AG04450 (cell line): ENCODE measurements at regions not wholly inside any gene's neighbourhood (a gene's known extent, or its start where the extent isn't known, plus 50 kb on each side); places are given as distances from the start of the nearest gene placed in this dataset.
"Not testable (repeated sequence)": the region's sequence is repeated elsewhere in the genome, so short reads cannot be mapped to it uniquely, and the experiment has no call there.

Experiments used
- CTCF ChIA-PET: fragments of 300-600, 350-600 bp; formaldehyde crosslinking; extraction: SDS; loops from one replicate; lab custom pipeline; 2022; ENCODE audit warnings: antibody characterized with exemption, inconsistent platforms; lab: Charles Lee
- POLR2A ChIA-PET: fragments of 350-600 bp; formaldehyde crosslinking; extraction: SDS; loops from one replicate; lab custom pipeline; 2021; ENCODE audit warnings: antibody characterized with exemption, inconsistent platforms; lab: Yijun Ruan, JAX
- DNase-seq: peaks from one replicate; pipeline ENCODE4 v3.0.0-alpha.2; 2011; ENCODE audit warnings: low read depth, low spot score
- H3K27ac ChIP-seq: one replicate; pipeline ENCODE4 v1.5.1; 2012; ENCODE audit warnings: low read depth, low read length, control low read depth
- H3K27me3 ChIP-seq: one replicate; pipeline ENCODE4 v1.6.0; 2012; ENCODE audit warnings: low read length; ENCODE audit not compliant: control insufficient read depth, insufficient read depth
- H3K4me3 ChIP-seq: 2 replicates; pipeline ENCODE4 v1.5.1; 2011; ENCODE audit warnings: mild to moderate bottlenecking, low read depth, low read length, control low read depth
- H3K9me3 ChIP-seq: 2 replicates; pipeline ENCODE4 v1.5.1; 2012; ENCODE audit warnings: low read length; ENCODE audit not compliant: control insufficient read depth, insufficient read depth
- TF ChIP-seq, protein P1 (sequence below): IDR thresholded peaks from 2 replicates; pipeline ENCODE4 v1.5.1; 2011; ENCODE audit warnings: low read depth, low read length, control low read depth, inconsistent platforms

DNA sequence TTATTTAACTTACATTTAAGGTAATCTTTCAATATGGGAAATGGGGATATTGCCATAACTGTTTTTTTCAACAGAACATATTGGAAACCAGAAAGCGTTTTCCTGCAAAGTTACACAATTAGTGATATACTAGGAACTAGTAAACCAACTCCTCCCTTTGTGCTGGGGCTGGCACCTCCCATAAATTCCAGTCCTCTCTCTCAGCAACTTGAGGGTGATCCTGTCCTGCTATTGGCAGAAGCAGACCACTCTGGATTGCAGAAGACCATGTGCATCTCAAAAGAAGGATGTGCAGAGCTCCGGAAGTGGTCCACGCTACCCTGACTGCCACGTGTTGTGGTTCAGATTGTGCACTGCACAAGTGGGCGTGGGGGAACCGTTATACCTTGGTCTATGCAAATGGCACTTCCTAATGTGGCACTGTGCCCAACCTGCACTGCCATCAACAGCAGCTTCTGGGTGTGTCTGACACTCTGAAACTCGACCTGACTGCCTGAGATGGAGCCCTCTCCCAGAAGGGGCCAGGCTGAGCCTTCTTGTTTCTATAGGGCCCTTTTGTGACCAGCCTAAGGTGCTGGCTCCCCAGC lies 219.2 kb downstream of the ZNF516 start:
- Histone ChIP-seq H3K27me3 (peaks cover 3% of the 10 kb centered on the region), H3K27ac (no peak overlapping the region), H3K9me3 (no peaks in the 10 kb centered on the region), H3K4me3 (no peak overlapping the region)
- POLR2A ChIA-PET = no interaction called here
- TF ChIP-seq, protein P1, sequence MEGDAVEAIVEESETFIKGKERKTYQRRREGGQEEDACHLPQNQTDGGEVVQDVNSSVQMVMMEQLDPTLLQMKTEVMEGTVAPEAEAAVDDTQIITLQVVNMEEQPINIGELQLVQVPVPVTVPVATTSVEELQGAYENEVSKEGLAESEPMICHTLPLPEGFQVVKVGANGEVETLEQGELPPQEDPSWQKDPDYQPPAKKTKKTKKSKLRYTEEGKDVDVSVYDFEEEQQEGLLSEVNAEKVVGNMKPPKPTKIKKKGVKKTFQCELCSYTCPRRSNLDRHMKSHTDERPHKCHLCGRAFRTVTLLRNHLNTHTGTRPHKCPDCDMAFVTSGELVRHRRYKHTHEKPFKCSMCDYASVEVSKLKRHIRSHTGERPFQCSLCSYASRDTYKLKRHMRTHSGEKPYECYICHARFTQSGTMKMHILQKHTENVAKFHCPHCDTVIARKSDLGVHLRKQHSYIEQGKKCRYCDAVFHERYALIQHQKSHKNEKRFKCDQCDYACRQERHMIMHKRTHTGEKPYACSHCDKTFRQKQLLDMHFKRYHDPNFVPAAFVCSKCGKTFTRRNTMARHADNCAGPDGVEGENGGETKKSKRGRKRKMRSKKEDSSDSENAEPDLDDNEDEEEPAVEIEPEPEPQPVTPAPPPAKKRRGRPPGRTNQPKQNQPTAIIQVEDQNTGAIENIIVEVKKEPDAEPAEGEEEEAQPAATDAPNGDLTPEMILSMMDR = no peak
- CTCF ChIA-PET = no interaction called here
- no peak for DNase-seq

DNA sequence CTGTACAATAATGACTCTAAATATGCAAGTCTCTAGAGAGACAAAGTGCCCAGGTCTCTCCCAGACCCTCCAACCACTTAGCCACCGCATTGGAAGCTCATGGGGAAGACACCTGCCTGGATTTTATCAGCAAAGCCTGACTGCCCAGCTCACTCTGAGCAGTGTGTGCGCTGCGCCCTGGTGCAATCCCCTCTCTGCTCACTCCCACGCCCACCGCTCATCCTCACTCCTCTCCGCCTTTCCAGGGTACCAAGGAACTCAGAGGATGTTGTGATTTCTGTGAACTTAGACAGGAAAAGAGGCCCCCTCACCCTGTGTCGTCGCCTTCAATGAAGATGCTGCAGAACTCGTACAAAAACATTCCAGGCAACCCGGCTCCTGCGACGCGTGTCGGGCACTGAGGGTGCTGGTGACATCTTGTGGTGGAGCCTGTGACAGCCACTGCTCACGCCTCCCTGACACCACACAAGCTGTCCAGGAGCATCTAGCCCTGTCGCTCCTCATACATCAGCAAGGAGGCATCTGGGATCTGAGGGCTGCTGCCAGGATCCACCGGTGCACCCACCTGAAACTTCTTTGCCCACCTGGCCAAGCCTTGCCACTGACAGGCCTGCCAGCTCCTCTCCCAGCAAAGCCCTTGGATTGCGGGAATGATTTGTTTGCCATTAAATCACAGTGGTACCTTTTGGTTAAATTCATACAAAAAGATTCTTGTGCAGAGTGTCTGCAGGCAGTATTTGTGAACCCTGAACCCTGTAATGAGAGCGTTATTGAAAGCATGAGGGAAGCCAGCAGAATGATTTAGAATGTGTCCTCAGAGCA lies 220.4 kb downstream of the ZNF516 start:
- H3K27ac ChIP-seq = no peak overlapping the region
- no peaks in the 10 kb centered on the region for H3K9me3 ChIP-seq
- ChIA-PET CTCF (interaction anchor here (0.5 kb wide), 1 partner anchor 1667 kb away, joined by 3 read pairs; no protein-coding TSS in a partner anchor), POLR2A (no interaction called here)
- H3K27me3 ChIP-seq = peaks cover 3% of the 10 kb centered on the region
- DNase-seq = no peak
- no peak overlapping the region for H3K4me3 ChIP-seq
- TF ChIP-seq, protein P1 = no peak

DNA sequence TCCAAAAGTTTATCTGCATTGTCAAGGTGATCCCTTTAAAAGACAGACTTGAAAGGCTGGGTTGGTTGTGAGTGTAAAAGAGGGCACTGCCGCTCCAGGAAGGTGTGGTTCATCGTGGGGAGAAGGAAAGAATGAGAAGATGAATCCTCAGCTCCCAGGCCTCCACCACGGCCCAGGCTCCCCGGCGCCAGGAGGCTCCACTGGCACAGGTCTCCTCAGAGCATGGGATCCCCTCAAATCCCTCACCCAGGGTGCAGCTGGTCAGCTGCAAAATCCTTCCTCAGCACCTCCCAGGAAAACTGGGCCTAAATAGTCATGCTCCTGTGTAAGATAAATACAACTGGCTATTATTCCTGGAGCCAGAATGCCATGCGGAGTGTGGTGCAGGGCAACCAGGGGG lies 221.1 kb downstream of the ZNF516 start:
- H3K4me3 ChIP-seq = no peak overlapping the region
- peaks cover 3% of the 10 kb centered on the region for H3K27me3 ChIP-seq
- TF ChIP-seq, protein P1 = no peak
- ChIA-PET POLR2A (no interaction called here), CTCF (no interaction called here)
- no peak overlapping the region for H3K27ac ChIP-seq
- no peaks in the 10 kb centered on the region for H3K9me3 ChIP-seq
- DNase-seq = no peak

DNA sequence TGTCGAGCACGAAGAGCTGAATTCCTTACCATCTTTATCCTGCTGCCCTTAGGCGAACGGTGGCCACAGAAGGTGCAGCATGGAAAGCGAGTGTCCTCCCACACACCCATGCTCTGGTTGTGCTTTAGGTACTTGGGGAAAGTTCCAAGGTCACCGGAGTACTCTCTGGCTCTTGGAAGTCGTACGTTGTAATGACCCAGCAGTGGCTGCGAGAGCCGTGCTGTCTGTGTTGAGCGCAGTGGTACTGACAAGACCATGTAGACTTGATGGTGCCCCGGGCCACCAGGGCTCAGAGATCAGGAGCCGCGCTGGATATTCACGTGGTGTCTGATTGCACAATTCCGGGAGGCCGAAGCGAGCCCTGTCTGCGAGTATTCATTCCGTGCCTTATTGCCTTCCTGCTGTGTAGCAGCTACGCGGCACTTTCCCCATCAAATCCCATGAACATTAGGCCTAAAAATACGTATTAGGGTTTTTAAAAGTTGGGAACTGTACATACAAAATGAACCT lies 222.0 kb downstream of the ZNF516 start:
- ChIA-PET CTCF (no interaction called here), POLR2A (no interaction called here)
- TF ChIP-seq, protein P1 = no peak
- Histone ChIP-seq H3K9me3 (no peaks in the 10 kb centered on the region), H3K4me3 (no peak overlapping the region), H3K27me3 (peaks cover 3% of the 10 kb centered on the region), H3K27ac (no peak overlapping the region)
- no peak for DNase-seq

DNA sequence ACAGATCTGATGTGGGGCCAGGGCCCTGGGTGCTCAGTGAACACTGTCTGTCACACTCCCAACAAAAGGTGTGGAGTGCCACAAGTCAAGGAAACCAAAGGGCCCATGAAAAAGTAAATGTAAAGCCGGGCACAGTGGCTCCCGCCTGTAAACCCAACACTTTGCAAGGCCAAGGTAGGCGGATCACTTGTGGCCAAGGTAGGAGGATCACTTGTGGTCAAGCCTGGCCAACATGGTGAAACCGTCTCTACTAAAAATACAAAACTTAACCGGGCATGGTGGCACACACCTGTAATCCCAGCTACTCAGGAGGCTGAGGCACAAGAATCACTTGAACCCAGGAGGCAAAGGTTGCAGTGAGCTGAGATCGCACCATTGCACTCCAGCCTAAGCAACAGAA lies 227.6 kb downstream of the ZNF516 start:
- CTCF ChIA-PET = interaction anchor here (2.8 kb wide), 1 partner anchor 11 kb away, joined by 14 read pairs; no protein-coding TSS in a partner anchor
- not testable (repeated sequence) for H3K9me3 ChIP-seq, DNase-seq, H3K27ac ChIP-seq, H3K27me3 ChIP-seq, H3K4me3 ChIP-seq
- POLR2A ChIA-PET = interaction anchor here (0.8 kb wide), 1 partner anchor 14 kb away, joined by 3 read pairs; no protein-coding TSS in a partner anchor
